DMS114 treated with DMSO at 0.1 percent for 48 hours (cell line): ENCODE measurements at regions not wholly inside any gene's neighbourhood (a gene's known extent, or its start where the extent isn't known, plus 50 kb on each side); places are given as distances from the start of the nearest gene placed in this dataset.

ENCODE experiments used
- DNase-seq: peaks from one replicate; lab custom pipeline; 2025; ENCODE audit not compliant: unreplicated experiment; lab: John Stamatoyannopoulos, UW

GRCh38 chr6:147903931-147904330 is 395.4 kb downstream of the SAMD5 start:
- no peak for DNase-seq

- no peak for DNase-seq
Measured at GRCh38 chr6:147904416-147904815, 395.9 kb downstream of the SAMD5 start.

GRCh38 chr6:147905711-147906110 is 397.2 kb downstream of the SAMD5 start:
- no peak for DNase-seq

- no peak for DNase-seq
Measured at GRCh38 chr6:147906361-147906760, 397.9 kb downstream of the SAMD5 start.

GRCh38 chr6:147909640-147910039 is 401.1 kb downstream of the SAMD5 start:
- DNase-seq, result no peak

- no peak for DNase-seq
Measured at GRCh38 chr6:147910281-147910680, 401.8 kb downstream of the SAMD5 start.

- DNase-seq, result no peak
Measured at GRCh38 chr6:147911057-147911456, 402.6 kb downstream of the SAMD5 start.

GRCh38 chr6:147911686-147912085 is 403.2 kb downstream of the SAMD5 start:
- DNase-seq, result no peak

- no peak for DNase-seq
Measured at GRCh38 chr6:147922799-147923198, 414.3 kb downstream of the SAMD5 start.

GRCh38 chr6:147924598-147924997 is 416.1 kb downstream of the SAMD5 start:
- no peak for DNase-seq

GRCh38 chr6:147925826-147926225 is 416.8 kb upstream of the SASH1 start:
- DNase-seq, result no peak

GRCh38 chr6:147930745-147931144 is 411.9 kb upstream of the SASH1 start:
- no peak for DNase-seq

- no peak for DNase-seq
Measured at GRCh38 chr6:147933224-147933623, 409.4 kb upstream of the SASH1 start.

- DNase-seq, result no peak
Measured at GRCh38 chr6:147935656-147936055, 407.0 kb upstream of the SASH1 start.

GRCh38 chr6:147936703-147937470 is 405.8 kb upstream of the SASH1 start:
- DNase-seq, result no peak

GRCh38 chr6:147941143-147941542 is 401.5 kb upstream of the SASH1 start:
- DNase-seq, result no peak

- DNase-seq, result no peak
Measured at GRCh38 chr6:147942363-147942762, 400.3 kb upstream of the SASH1 start.

GRCh38 chr6:147944122-147944521 is 398.5 kb upstream of the SASH1 start:
- no peak for DNase-seq

GRCh38 chr6:147947521-147947920 is 395.1 kb upstream of the SASH1 start:
- DNase-seq, result no peak

- DNase-seq, result no peak
Measured at GRCh38 chr6:147949981-147950622, 392.5 kb upstream of the SASH1 start.

GRCh38 chr6:147950623-147950987 is 392.0 kb upstream of the SASH1 start:
- no peak for DNase-seq

GRCh38 chr6:147951726-147952125 is 390.9 kb upstream of the SASH1 start:
- no peak for DNase-seq

- DNase-seq, result no peak
Measured at GRCh38 chr6:147954938-147955337, 387.7 kb upstream of the SASH1 start.
